Ovary (tissue), 3 donors: ENCODE measurements at regions not wholly inside any gene's neighbourhood (a gene's known extent, or its start where the extent isn't known, plus 50 kb on each side); places are given as distances from the start of the nearest gene placed in this dataset.

Experiments
- EP300 ChIP-seq: sonication (generic); formaldehyde crosslinking; IDR thresholded peaks from one replicate; pipeline ENCODE4 v1.6.1; 2017; ENCODE audit warnings: antibody characterized with exemption
- POLR2A ChIP-seq: fragments of 450-650 bp; IDR thresholded peaks from one replicate; pipeline ENCODE4 v1.6.1; 2017; ENCODE audit warnings: antibody characterized with exemption, mild to moderate bottlenecking, moderate library complexity
- TF ChIP-seq, protein P1 (sequence below), 3 donors: fragments of 450-650 bp in 2 of 3; fragments of 200-600 bp in 1 of 3; IDR thresholded peaks; one replicate each; pipeline versions ENCODE4 v1.5.1 to v1.8.0; 2016 to 2022; ENCODE audit warnings: antibody characterized with exemption in 3 of 3, mild to moderate bottlenecking in 1 of 3
- donor health status: DM: no; HTN: no; CAD: no.

- TF ChIP-seq POLR2A, result no peak
- TF ChIP-seq, protein P1, sequence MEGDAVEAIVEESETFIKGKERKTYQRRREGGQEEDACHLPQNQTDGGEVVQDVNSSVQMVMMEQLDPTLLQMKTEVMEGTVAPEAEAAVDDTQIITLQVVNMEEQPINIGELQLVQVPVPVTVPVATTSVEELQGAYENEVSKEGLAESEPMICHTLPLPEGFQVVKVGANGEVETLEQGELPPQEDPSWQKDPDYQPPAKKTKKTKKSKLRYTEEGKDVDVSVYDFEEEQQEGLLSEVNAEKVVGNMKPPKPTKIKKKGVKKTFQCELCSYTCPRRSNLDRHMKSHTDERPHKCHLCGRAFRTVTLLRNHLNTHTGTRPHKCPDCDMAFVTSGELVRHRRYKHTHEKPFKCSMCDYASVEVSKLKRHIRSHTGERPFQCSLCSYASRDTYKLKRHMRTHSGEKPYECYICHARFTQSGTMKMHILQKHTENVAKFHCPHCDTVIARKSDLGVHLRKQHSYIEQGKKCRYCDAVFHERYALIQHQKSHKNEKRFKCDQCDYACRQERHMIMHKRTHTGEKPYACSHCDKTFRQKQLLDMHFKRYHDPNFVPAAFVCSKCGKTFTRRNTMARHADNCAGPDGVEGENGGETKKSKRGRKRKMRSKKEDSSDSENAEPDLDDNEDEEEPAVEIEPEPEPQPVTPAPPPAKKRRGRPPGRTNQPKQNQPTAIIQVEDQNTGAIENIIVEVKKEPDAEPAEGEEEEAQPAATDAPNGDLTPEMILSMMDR (IDR thresholded peaks at IDR 0.05), result no peak
- no peak for TF ChIP-seq EP300
Observed at GRCh38 chr18:30652387-30652786, 390.2 kb downstream of the DSC3 start.
